ENCODE measurements at regions not wholly inside any gene's neighbourhood (a gene's known extent, or its start where the extent isn't known, plus 50 kb on each side); places are given as distances from the start of the nearest gene placed in this dataset.

- CTCF ChIA-PET, result no interaction called here
- ATAC-seq, result no peak
- Mint-ChIP-seq H3K9me3 (ENCODE audit: low read depth) (no peaks in the 10 kb centered on the region), H3K27me3 (peaks cover 52% of the 10 kb centered on the region), H3K4me3 (no peak overlapping the region), H3K27ac (no peak overlapping the region), H3K4me1 (peaks cover 7% of the 10 kb centered on the region), H3K36me3 (ENCODE audit: low read depth) (no peaks in the 10 kb centered on the region)
- POLR2A ChIA-PET, result no interaction called here
- intact Hi-C loops (cut with DNase I, micrococcal nuclease), result no loop called here
- no peak for DNase-seq
Measured at GRCh38 chr3:128555841-128556240, 62.8 kb upstream of the GATA2 start.

- Mint-ChIP-seq H3K4me1 (peaks cover 7% of the 10 kb centered on the region), H3K27me3 (peaks cover 57% of the 10 kb centered on the region), H3K27ac (no peak overlapping the region), H3K36me3 (ENCODE audit: low read depth) (no peaks in the 10 kb centered on the region), H3K9me3 (ENCODE audit: low read depth) (no peaks in the 10 kb centered on the region), H3K4me3 (no peak overlapping the region)
- ATAC-seq (peak; percentile 15), DNase-seq (peak; percentile 14)
- ChIA-PET POLR2A (interaction anchor here (0.6 kb wide), 1 partner anchor 31 kb away, joined by 4 read pairs; no protein-coding TSS in a partner anchor), CTCF (no interaction called here)
- intact Hi-C loops (cut with DNase I, micrococcal nuclease), result no loop called here
Measured at GRCh38 chr3:128555098-128555825, 62.3 kb upstream of the GATA2 start.

GRCh38 chr3:128554465-128555097 is 61.6 kb upstream of the GATA2 start:
- Mint-ChIP-seq H3K27me3 (peaks cover 52% of the 10 kb centered on the region), H3K4me3 (no peak overlapping the region), H3K9me3 (ENCODE audit: low read depth) (no peaks in the 10 kb centered on the region), H3K27ac (no peak overlapping the region), H3K4me1 (peaks cover 5% of the 10 kb centered on the region), H3K36me3 (ENCODE audit: low read depth) (no peaks in the 10 kb centered on the region)
- CTCF ChIA-PET, result no interaction called here
- no peak for DNase-seq
- ATAC-seq, result no peak
- POLR2A ChIA-PET, result no interaction called here
- intact Hi-C loops (cut with DNase I, micrococcal nuclease), result no loop called here

GRCh38 chr3:128554100-128554464 is 61.1 kb upstream of the GATA2 start:
- Mint-ChIP-seq H3K36me3 (ENCODE audit: low read depth) (no peaks in the 10 kb centered on the region), H3K27me3 (peaks cover 50% of the 10 kb centered on the region), H3K4me3 (no peak overlapping the region), H3K27ac (no peak overlapping the region), H3K4me1 (peaks cover 4% of the 10 kb centered on the region), H3K9me3 (ENCODE audit: low read depth) (no peaks in the 10 kb centered on the region)
- ATAC-seq (no peak), DNase-seq (no peak)
- CTCF ChIA-PET, result interaction anchor here (0.6 kb wide), 1 partner anchor 583 kb away, joined by 3 read pairs; no protein-coding TSS in a partner anchor
- intact Hi-C loops (cut with DNase I, micrococcal nuclease), result no loop called here
- POLR2A ChIA-PET, result no interaction called here

- H3K4me3 Mint-ChIP-seq, result no peak overlapping the region
- no peak for ATAC-seq
- DNase-seq, result no peak
- H3K36me3 Mint-ChIP-seq (ENCODE audit: low read depth), result no peaks in the 10 kb centered on the region
- H3K4me1 Mint-ChIP-seq, result peaks cover 4% of the 10 kb centered on the region
- no peaks in the 10 kb centered on the region for H3K9me3 Mint-ChIP-seq (ENCODE audit: low read depth)
- ChIA-PET POLR2A (no interaction called here), CTCF (interaction anchor here (0.6 to 0.7 kb wide), 2 partner anchors 186 to 583 kb away, joined by 3 to 5 read pairs; no protein-coding TSS in a partner anchor)
- H3K27me3 Mint-ChIP-seq, result peaks cover 50% of the 10 kb centered on the region
- H3K27ac Mint-ChIP-seq, result no peak overlapping the region
- intact Hi-C loops (cut with DNase I, micrococcal nuclease), result no loop called here
Measured at GRCh38 chr3:128553560-128553959, 60.6 kb upstream of the GATA2 start.

- no peak overlapping the region for H3K4me3 Mint-ChIP-seq
- intact Hi-C loops (cut with DNase I, micrococcal nuclease), result no loop called here
- no peaks in the 10 kb centered on the region for H3K9me3 Mint-ChIP-seq (ENCODE audit: low read depth)
- ATAC-seq (no peak), DNase-seq (no peak)
- no peak overlapping the region for H3K27ac Mint-ChIP-seq
- peaks cover 42% of the 10 kb centered on the region for H3K27me3 Mint-ChIP-seq
- ChIA-PET CTCF (interaction anchor here (0.7 kb wide), 1 partner anchor 379 kb away, joined by 5 read pairs; no protein-coding TSS in a partner anchor), POLR2A (no interaction called here)
- no peaks in the 10 kb centered on the region for H3K36me3 Mint-ChIP-seq (ENCODE audit: low read depth)
- peaks cover 4% of the 10 kb centered on the region for H3K4me1 Mint-ChIP-seq
Measured at GRCh38 chr3:128551867-128552266, 58.9 kb upstream of the GATA2 start.

GRCh38 chr3:128551451-128551850 is 58.5 kb upstream of the GATA2 start:
- Mint-ChIP-seq H3K27ac (no peak overlapping the region), H3K27me3 (peaks cover 39% of the 10 kb centered on the region), H3K9me3 (ENCODE audit: low read depth) (no peaks in the 10 kb centered on the region), H3K36me3 (ENCODE audit: low read depth) (no peaks in the 10 kb centered on the region), H3K4me3 (no peak overlapping the region), H3K4me1 (peaks cover 4% of the 10 kb centered on the region)
- DNase-seq (no peak), ATAC-seq (no peak)
- ChIA-PET CTCF (interaction anchor here (0.7 kb wide), 1 partner anchor 379 kb away, joined by 5 read pairs; no protein-coding TSS in a partner anchor), POLR2A (no interaction called here)
- intact Hi-C loops (cut with DNase I, micrococcal nuclease), result no loop called here

GRCh38 chr3:128550471-128551126 is 57.6 kb upstream of the GATA2 start:
- no peaks in the 10 kb centered on the region for H3K36me3 Mint-ChIP-seq (ENCODE audit: low read depth)
- ChIA-PET POLR2A (no interaction called here), CTCF (no interaction called here)
- no peak for DNase-seq
- no peak overlapping the region for H3K4me3 Mint-ChIP-seq
- intact Hi-C loops (cut with DNase I, micrococcal nuclease), result no loop called here
- ATAC-seq, result no peak
- peaks cover 38% of the 10 kb centered on the region for H3K27me3 Mint-ChIP-seq
- H3K4me1 Mint-ChIP-seq, result peaks cover 4% of the 10 kb centered on the region
- H3K27ac Mint-ChIP-seq, result no peak overlapping the region
- H3K9me3 Mint-ChIP-seq (ENCODE audit: low read depth), result no peaks in the 10 kb centered on the region

GRCh38 chr3:128550113-128550440 is 57.1 kb upstream of the GATA2 start:
- peaks cover 37% of the 10 kb centered on the region for H3K27me3 Mint-ChIP-seq

GRCh38 chr3:128549283-128550112 is 56.5 kb upstream of the GATA2 start:
- ChIA-PET CTCF (no interaction called here), POLR2A (no interaction called here)
- DNase-seq (no peak), ATAC-seq (no peak)
- no peaks in the 10 kb centered on the region for H3K36me3 Mint-ChIP-seq (ENCODE audit: low read depth)
- no peaks in the 10 kb centered on the region for H3K9me3 Mint-ChIP-seq (ENCODE audit: low read depth)
- H3K4me3 Mint-ChIP-seq, result no peak overlapping the region
- H3K4me1 Mint-ChIP-seq, result peaks cover under 1% of the 10 kb centered on the region
- H3K27ac Mint-ChIP-seq, result no peak overlapping the region
- intact Hi-C loops (cut with DNase I, micrococcal nuclease), result no loop called here
- H3K27me3 Mint-ChIP-seq, result peaks cover 32% of the 10 kb centered on the region

More at GRCh38 chr3:128550113-128550440, 57.1 kb upstream of the GATA2 start:
- Mint-ChIP-seq H3K4me3 (no peak overlapping the region), H3K27ac (no peak overlapping the region), H3K9me3 (ENCODE audit: low read depth) (no peaks in the 10 kb centered on the region), H3K36me3 (ENCODE audit: low read depth) (no peaks in the 10 kb centered on the region), H3K4me1 (peaks cover 4% of the 10 kb centered on the region)
- DNase-seq, result no peak
- CTCF ChIA-PET, result no interaction called here
- POLR2A ChIA-PET, result no interaction called here
- ATAC-seq, result no peak
- intact Hi-C loops (cut with DNase I, micrococcal nuclease), result no loop called here

GRCh38 chr3:128548426-128549282 is 55.7 kb upstream of the GATA2 start:
- DNase-seq, result no peak
- intact Hi-C loops (cut with DNase I, micrococcal nuclease), result no loop called here
- CTCF ChIA-PET, result no interaction called here
- Mint-ChIP-seq H3K4me3 (no peak overlapping the region), H3K9me3 (ENCODE audit: low read depth) (no peaks in the 10 kb centered on the region), H3K4me1 (no peaks in the 10 kb centered on the region), H3K27me3 (peaks cover 24% of the 10 kb centered on the region), H3K27ac (no peak overlapping the region), H3K36me3 (ENCODE audit: low read depth) (no peaks in the 10 kb centered on the region)
- POLR2A ChIA-PET, result no interaction called here
- ATAC-seq, result no peak

Measured in activated CD4-positive, alpha-beta T cell treated with anti-CD3 and anti-CD28 coated beads for 36 hours (primary cell).